HG03097 (cell line): ENCODE measurements at regions not wholly inside any gene's neighbourhood (a gene's known extent, or its start where the extent isn't known, plus 50 kb on each side); places are given as distances from the start of the nearest gene placed in this dataset.
"Not testable (repeated sequence)": the region's sequence is repeated elsewhere in the genome, so short reads cannot be mapped to it uniquely, and the experiment has no call there.

ENCODE experiments used
- ATAC-seq: cut with Tn5 transposase; IDR thresholded peaks from one replicate; pipeline ENCODE4 v1.9.1; 2021; ENCODE audit not compliant: unreplicated experiment, low FRiP score

- ATAC-seq, result no peak
Measured at GRCh38 chr5:13143214-13143613, 801.3 kb downstream of the DNAH5 start.

DNA sequence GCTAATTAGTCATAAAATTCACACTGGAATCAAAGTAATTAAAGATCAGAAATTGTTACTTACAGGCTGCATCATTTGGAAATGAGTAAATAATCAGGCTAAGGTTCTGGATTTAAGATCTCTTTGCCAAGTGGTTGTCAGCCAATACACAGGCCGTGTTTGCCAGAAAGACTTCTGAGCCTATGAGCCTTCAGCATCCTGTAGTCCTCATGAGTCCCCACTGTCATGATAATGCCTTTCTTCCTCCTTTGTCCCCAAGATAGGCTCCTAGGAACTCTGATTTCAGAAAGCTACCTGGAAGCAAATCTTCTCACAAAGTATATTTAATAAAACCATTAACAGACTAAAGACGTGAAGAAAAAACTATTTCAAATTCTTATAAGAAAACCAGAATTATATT lies 810.5 kb downstream of the DNAH5 start:
- no peak for ATAC-seq

- ATAC-seq, result no peak
Measured at GRCh38 chr5:13115476-13115875, 829.0 kb downstream of the DNAH5 start.

DNA sequence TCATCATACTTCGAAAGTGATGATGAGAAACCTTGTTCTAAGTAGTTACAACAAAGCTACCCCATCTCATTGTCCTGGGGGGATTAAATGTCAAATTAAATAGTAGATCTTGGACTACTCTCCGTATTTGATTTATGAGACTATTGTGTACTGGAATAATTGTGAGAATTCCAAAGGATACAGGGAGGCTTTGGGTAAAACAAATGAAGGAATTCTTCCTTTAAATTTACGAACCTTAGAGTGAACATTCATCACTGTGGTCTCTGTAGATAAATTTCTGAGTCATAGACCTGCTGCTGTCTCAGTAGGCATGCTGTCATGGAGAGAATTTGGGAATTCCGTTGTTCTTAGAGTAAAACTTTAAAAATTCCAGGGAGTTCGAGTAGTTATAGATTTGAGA lies 836.2 kb downstream of the DNAH5 start:
- ATAC-seq, result no peak

- ATAC-seq, result no peak
Measured at GRCh38 chr5:13107537-13107936, 837.0 kb downstream of the DNAH5 start.

DNA sequence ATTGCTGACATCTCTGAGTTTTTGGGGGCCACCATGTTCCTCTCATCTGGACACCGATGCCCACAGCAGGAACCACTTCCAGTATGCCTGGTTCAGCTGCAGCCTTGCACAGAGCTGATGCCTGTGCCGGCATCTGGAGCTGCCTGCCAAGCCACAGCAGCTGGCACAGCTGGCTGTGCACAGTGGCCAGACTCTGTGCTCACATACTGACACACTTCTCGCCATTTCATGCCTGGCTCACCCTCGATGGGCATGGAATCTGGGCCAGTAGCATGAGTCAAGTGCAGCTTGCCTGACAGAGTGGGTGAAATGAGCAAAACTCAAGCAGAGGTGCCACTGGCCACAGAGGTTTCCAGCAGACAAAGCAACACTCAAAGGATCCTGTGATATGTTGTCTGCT lies 863.4 kb downstream of the DNAH5 start:
- ATAC-seq, result no peak

- not testable (repeated sequence) for ATAC-seq
Measured at GRCh38 chr5:13072936-13073335, 871.6 kb downstream of the DNAH5 start.

- ATAC-seq, result no peak
Measured at GRCh38 chr5:13063088-13063487, 881.4 kb downstream of the DNAH5 start.

DNA sequence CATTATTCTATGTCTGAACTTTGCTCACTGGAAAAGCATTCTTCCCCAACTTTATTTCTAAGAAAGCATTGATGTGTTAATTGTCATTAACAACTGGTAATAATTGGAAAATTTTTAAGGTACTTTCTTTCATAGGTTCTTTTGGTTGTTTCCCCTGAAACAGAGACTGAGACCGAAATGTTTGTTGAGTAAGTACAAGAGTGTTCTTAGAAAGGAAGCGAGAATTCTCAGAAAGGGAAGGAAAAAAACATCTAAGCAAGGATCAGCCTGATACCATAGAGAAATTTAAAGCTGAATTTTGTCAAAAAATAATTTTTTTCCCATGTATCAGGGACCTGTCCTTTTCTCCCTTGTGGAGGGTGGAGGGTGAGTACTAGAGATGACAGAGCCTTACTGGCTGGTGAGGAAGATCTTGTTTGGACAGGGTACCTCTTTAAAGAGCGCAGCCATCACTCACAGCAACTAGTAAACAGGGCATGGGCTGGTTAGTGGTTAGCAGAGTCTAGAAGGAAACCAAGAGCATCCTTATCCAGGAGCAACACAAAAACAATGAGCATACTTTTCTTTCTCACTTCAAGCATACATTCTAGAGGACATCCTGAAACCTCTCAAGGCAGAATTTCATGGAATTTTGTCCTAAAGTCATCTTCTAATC lies 898.5 kb downstream of the DNAH5 start:
- no peak for ATAC-seq

- no peak for ATAC-seq
Measured at GRCh38 chr5:13034061-13034460, 910.4 kb downstream of the DNAH5 start.

- no peak for ATAC-seq
Measured at GRCh38 chr5:13029211-13029610, 915.3 kb downstream of the DNAH5 start.

GRCh38 chr5:13027874-13028273 lies 916.6 kb downstream of the DNAH5 start:
- ATAC-seq, result no peak

DNA sequence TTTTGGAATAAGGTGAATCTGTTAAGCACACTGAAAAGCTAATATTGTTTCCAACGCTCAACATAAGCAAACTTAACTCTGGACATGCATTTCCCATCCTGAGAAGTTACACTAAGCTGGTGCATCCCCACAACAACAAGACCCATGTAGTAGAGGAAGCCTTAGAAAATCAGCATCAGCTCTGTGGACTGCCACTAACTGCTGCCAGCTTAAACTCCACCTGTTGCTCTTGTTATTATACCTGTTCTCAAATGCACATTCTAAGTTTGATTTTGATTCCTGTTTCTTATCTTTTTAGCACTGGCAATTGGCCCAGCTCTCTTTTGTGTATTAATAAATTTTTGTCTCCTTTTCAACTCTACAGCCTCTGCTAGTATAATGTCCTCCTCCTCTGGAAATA lies 924.8 kb downstream of the DNAH5 start:
- ATAC-seq, result no peak

- no peak for ATAC-seq
Measured at GRCh38 chr5:13003457-13003856, 941.0 kb downstream of the DNAH5 start.

GRCh38 chr5:12999667-13000066 lies 944.8 kb downstream of the DNAH5 start:
- ATAC-seq, result no peak

DNA sequence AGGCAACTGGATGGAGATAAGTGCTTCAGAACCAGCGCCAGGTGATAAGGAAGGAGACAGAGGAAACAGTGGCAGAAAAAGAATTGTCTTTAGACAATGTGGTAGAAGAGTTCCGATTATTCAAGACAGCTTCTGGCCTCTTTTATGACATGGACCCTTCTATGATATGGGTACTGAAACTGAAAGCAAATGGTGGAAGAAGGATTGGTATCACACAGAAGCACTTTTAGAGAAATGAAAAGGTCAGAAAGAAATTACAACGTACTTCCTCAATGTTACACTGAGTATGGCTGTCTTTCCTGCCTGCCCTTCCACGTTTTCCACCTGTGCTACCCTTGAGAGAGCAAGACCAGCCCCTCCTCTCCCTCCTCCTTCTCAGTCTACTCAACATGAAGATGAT lies 959.3 kb downstream of the DNAH5 start:
- ATAC-seq, result no peak

DNA sequence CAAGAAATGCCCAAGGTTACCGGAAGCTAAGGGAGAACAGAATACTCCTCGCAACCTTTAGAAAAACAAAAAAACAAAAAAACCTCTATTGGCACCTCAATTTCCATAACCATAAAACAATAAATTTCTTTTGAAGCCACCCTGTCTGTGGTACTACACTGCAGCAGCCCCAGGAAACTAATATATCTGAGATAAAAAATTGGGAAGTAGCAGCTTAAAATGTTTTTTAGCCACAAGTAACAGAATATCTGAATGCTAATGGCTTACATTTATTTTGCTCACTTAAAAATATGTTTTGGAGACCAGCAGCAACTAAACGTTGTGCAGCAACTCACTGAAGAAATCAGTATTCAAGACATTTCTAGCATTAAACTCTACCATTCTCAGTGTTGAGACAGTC lies 969.6 kb downstream of the DNAH5 start:
- no peak for ATAC-seq

- no peak for ATAC-seq
Measured at GRCh38 chr5:12965804-12966203, 978.7 kb downstream of the DNAH5 start.

DNA sequence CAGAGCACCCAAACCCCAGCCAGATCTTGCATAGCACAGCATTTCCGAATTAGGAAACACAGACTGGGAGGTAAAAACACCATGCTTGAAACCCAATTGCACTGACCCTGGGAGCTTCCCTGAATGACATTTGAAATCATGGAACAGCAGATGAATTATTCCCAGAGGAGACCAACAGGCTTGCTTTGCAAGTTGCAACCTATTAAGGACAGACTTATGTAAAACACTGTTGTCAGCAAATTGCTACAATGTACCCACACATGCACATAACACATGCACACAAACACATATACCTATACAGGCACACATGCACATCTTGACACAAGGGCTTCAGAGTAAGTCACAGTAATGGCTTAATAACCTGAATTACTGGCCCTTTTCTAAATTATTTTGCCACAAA lies 984.8 kb downstream of the DNAH5 start:
- no peak for ATAC-seq

GRCh38 chr5:12952409-12952808 lies 992.1 kb downstream of the DNAH5 start:
- no peak for ATAC-seq

DNA sequence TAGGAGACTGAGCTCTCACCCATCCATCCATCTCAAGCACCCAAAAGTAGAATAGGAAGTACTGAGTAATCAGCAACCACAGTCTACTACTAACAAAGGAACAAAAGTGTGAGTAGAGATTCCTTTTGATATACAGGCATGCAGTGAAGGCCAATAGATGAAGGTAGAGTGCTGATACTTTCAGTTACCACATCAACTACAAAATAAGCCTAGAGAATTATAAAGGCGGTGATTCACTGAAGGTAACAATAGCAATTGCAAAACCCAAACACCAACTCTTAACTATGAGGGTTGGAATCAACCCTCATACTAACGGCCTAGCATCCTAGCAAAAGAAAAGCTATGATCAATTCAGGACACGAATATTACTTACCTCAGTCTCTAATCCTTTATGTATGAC lies 992.6 kb downstream of the DNAH5 start:
- no peak for ATAC-seq

- ATAC-seq, result no peak
Measured at GRCh38 chr5:12947379-12947778, 997.1 kb downstream of the DNAH5 start.

DNA sequence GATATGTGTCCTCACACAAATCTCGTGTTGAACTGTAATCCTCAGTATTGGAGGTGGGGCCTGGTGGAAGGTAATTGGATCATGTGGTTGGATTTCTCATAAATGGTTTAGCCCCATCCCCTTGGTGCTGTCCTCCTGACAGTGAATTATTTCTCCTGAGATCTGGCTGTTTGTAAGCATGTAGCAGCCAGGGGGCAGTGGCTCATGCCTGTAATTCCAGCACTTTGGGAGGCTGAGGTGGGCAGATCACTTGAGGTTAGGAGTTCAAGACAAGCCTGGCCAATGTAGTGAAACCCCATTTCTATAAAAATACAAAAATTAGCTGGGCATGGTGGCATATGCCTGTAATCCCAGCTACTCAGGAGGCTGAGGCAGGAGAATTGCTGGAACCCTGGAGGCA lies 999.0 kb downstream of the DNAH5 start:
- not testable (repeated sequence) for ATAC-seq
